ENCODE measurements at regions not wholly inside any gene's neighbourhood (a gene's known extent, or its start where the extent isn't known, plus 50 kb on each side); places are given as distances from the start of the nearest gene placed in this dataset.
A peak's percentile ranks its signal among the peaks of the same experiment; 100 is the strongest.

DNA sequence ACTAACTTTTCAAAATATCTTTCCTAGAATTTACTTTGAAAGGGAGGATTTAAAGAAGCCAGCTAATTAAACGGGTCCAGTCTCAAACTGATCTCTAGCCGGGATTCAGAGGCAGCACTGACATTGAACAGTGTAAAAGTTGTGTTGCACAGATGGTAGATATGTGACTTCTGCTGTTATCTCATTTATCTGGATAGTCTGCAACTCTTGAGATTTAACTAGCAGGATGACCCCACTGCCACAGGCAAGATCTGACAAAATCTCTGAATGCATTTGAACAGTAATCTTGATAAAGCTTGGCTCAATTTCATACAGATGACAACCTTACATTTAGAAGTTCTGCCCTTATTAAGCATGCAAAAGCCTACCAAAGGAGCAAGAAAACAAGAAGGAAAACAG, 138.0 kb upstream of the CPNE8 start:
- no peak for DNase-seq

- DNase-seq, result no peak
Observed at GRCh38 chr12:39040275-39040674, 134.9 kb upstream of the CPNE8 start.

DNA sequence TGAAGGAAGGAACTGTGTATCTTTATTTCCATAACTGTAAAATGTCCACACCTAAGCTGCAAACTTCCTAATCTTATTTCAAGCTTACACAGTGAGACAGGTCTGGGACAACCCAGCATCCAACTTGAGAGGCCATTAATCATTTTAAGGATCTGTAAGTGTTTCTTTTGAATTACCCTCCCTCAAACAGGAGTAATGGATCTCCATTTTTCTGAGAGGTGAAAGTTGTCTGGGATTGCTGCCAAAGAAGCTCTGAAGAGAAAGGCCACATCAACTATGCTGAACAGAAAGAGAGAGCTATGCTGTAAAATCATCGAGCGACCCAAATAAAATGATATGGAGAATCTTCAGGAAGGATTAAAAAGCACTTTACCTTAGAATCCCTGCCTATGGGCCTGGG, 131.7 kb upstream of the CPNE8 start:
- DNase-seq, result no peak

- no peak for DNase-seq
Observed at GRCh38 chr12:39036105-39036504, 130.7 kb upstream of the CPNE8 start.

DNA sequence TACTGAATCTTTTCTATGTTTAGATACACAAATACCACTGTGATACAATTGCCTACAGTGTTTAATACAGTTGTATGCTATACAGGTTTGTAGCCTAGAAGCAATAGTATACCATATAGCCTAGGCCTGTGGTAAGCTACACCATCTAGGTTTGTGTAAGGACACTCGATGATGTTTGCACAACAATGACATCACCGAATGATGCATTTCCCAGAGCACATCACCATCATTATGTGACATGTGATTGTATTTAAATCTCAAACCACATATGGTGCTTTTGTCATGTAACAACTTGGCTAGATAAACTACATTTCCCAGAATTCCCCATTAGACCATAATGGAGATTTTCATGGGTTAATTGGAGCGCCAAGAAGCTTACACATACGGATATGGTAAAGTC, 128.4 kb upstream of the CPNE8 start:
- no peak for DNase-seq

- no peak for DNase-seq
Observed at GRCh38 chr12:39032448-39032847, 127.1 kb upstream of the CPNE8 start.

DNA sequence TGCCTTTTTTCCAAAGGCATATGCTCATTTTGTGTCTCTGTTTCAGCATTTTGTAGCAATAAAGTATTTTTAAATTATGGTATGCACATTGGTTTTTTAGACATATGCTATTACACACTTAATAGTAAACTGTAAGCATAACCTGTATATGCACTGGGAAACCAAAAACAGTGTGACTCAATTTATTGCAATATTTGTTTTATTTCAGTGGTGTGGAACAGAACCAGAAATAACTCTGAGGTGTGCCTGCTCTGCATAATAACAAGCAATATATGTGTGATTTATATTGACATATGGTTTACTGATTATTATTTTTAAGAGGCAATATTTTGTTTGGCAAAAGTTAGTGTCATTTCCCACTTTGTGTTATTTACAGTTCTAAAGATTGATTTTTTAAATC, 126.6 kb upstream of the CPNE8 start:
- DNase-seq, result no peak

GRCh38 chr12:39028382-39028781, 123.0 kb upstream of the CPNE8 start:
- no peak for DNase-seq

- no peak for DNase-seq
Observed at GRCh38 chr12:39012870-39013269, 107.5 kb upstream of the CPNE8 start.

- no peak for DNase-seq
Observed at GRCh38 chr12:39011166-39011565, 105.8 kb upstream of the CPNE8 start.

DNA sequence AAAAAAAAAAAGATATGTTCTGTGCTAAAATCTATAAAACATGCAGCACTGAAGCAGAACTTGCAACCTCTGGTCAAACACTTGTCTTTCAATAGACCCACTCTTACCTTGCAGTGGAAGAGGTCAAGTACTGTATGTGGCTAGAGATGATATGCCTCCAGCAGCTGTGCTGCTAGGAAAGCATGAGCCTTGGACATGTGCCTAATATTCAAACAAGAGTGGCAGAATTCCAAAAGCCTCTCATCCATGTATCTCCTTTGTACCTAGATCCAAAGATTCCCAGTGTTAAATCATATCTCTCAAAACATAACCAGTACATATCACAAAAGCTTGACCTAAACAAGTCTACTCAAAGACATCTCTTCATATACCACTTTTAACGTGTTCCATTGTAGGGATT, 105.0 kb upstream of the CPNE8 start:
- peak; percentile 18 for DNase-seq

DNA sequence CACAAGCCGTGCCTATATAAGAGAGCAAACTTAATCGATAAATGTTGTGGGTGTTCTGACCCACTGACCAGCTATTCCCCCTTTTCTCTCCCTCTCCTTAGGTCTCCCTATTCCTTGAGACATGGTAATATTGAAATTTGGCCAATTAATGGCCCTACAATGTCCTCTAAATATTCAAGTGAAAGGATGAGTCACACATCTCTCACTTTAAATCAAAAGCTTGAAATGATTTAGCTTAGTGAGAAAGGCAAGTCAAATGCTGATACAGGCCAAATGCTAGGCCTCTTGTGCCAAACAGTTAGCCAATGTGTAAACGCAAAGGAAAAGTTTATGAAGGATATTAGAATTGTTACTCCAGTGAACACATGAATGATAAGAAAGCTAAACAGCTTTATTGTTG, 102.2 kb upstream of the CPNE8 start:
- DNase-seq, result no peak

GRCh38 chr12:39006286-39006685, 100.9 kb upstream of the CPNE8 start:
- DNase-seq, result no peak

GRCh38 chr12:39005671-39006070, 100.3 kb upstream of the CPNE8 start:
- DNase-seq, result no peak

DNA sequence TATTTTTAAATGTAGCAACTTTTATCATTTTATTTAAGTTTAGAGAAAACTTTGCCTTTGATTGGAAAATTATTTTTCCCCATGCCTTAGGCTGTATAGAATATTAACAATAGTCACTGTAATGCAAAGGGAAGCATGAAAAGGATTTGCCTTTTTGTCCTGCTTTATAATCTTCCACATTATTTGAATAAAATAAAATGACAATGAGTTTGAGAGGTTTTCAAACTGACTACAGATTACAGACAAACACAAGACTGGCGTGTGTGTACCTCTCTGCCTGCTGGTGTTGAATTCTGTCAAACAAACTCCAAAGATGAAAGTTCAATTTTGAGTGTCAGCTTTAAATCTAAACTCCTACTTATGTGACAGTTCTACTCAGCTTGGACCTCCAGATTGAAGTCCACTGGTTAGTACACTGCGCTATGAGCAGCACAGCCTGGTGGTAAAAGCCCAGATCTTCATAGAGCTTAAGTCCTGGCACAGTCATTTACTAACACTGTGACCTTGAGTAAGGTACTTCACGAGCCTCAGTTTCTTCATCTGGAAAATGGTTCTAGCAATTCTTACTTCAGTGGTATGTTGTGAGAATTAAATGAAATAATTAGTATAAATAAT, 98.3 kb upstream of the CPNE8 start:
- no peak for DNase-seq

GRCh38 chr12:39000370-39000769, 95.0 kb upstream of the CPNE8 start:
- no peak for DNase-seq

- DNase-seq, result no peak
Observed at GRCh38 chr12:38998887-38999482, 93.6 kb upstream of the CPNE8 start.

GRCh38 chr12:38995249-38995648, 89.9 kb upstream of the CPNE8 start:
- DNase-seq, result no peak

DNA sequence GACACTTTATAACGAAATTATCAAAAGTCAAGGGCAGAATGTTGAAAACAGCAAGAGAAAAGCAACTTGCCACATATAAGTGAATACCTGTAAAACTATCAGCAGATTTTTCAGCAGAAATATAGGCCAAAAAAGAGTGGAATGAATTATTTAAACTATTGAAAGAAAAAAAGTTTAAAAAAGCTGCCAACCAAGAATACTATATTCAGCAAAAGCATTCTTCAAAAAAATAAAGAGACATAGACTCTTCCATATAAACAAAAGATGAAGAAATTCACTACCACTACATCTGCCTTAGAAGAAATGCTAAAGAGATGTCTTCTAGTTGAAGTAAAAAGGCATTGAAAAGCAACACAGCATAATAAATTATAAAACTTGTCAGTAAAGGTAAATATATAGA, 80.6 kb upstream of the CPNE8 start:
- DNase-seq, result no peak

GRCh38 chr12:38984388-38984787, 79.0 kb upstream of the CPNE8 start:
- no peak for DNase-seq

- no peak for DNase-seq
Observed at GRCh38 chr12:38983117-38983571, 77.8 kb upstream of the CPNE8 start.

- no peak for DNase-seq
Observed at GRCh38 chr12:38977132-38977531, 71.7 kb upstream of the CPNE8 start.

DNA sequence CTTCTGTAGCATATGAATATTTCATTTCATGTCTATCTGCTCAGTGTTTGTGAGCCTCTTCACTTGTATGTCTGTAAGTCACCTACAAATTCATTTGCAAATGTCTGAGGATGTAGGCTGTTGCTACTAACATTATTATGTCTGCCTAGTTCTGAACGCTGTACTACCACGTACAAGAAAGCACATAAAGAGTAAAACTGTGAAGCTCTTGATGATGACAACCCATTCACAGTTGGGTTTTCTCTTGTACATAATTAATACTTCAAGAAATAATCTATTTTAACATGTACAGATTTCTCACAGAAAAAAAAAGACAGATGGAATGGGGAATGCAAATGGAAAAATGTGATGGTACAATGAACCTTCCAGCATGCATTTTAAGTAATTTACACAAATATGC, 64.3 kb upstream of the CPNE8 start:
- DNase-seq, result no peak

DNA sequence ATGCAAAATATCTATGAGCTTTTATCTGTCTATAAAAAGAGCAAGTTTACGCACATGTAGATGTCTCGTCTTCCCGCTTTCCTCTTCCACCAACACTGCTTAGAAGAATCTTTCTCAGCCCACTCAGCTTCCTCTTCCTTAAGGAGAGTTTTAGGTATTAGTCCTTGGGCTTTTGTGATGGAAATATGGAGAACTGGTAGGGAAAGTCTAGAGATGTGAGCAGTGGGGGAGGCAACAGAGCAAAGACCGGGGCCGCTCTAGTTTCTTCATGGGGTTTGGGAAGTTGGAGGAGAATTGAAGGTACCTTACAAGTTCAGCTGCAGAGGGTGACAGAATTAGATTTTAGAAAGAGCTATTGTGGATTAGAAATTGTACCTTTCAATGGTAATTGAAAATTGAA, 56.3 kb upstream of the CPNE8 start:
- no peak for DNase-seq

DNA sequence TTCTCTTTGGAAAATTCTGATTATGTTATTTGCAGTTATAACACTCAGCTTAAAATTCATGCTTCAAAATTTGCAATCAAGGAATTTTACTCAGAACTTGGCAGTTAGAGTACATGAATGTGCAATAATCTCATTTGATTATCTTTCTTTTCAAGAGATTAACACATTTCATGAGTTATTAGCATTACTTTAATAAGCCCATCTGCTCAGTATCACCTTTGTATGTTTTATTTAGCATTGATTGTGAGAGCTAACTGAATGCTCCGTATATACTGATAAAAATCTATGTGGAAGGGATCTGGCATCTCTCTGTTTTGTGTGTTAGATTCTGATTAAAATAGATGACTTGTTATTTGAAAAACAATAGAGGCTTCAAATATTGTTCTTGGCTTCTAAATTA, 55.6 kb upstream of the CPNE8 start:
- no peak for DNase-seq

Data from NCI-H1092 treated with DMSO at 0.1 percent for 48 hours (cell line).